ELR (cell line): ENCODE measurements at regions not wholly inside any gene's neighbourhood (a gene's known extent, or its start where the extent isn't known, plus 50 kb on each side); places are given as distances from the start of the nearest gene placed in this dataset.
"Not testable (repeated sequence)": the region's sequence is repeated elsewhere in the genome, so short reads cannot be mapped to it uniquely, and the experiment has no call there.

Source experiments
- DNase-seq: peaks from one replicate; pipeline ENCODE4 v3.0.0-alpha.2; 2015; ENCODE audit warnings: low read depth

- no peak for DNase-seq
Measured at GRCh38 chr10:109650228-109650627, 273.1 kb downstream of the XPNPEP1 start.

- peak; percentile 30 for DNase-seq
Measured at GRCh38 chr10:109647627-109648026, 275.7 kb downstream of the XPNPEP1 start.

- peak; percentile 18 for DNase-seq
Measured at GRCh38 chr10:109633846-109634245, 289.5 kb downstream of the XPNPEP1 start.

GRCh38 chr10:109633017-109633416 lies 290.3 kb downstream of the XPNPEP1 start:
- not testable (repeated sequence) for DNase-seq

GRCh38 chr10:109624939-109625338 lies 298.4 kb downstream of the XPNPEP1 start:
- no peak for DNase-seq

GRCh38 chr10:109622566-109622965 lies 300.7 kb downstream of the XPNPEP1 start:
- no peak for DNase-seq

- DNase-seq: no peak
Measured at GRCh38 chr10:109620396-109620795, 302.9 kb downstream of the XPNPEP1 start.

- DNase-seq: no peak
Measured at GRCh38 chr10:109619914-109620313, 303.4 kb downstream of the XPNPEP1 start.

GRCh38 chr10:109618748-109619147 lies 304.6 kb downstream of the XPNPEP1 start:
- DNase-seq: no peak

- no peak for DNase-seq
Measured at GRCh38 chr10:109618301-109618700, 305.0 kb downstream of the XPNPEP1 start.

GRCh38 chr10:109616359-109616980 lies 306.8 kb downstream of the XPNPEP1 start:
- no peak for DNase-seq

GRCh38 chr10:109595356-109595755 lies 328.0 kb downstream of the XPNPEP1 start:
- DNase-seq: peak; percentile 43

- peak; percentile 73 for DNase-seq
Measured at GRCh38 chr10:109593682-109594081, 329.6 kb downstream of the XPNPEP1 start.

- DNase-seq: peak; percentile 71
Measured at GRCh38 chr10:109592391-109592790, 330.9 kb downstream of the XPNPEP1 start.

- peak; percentile 76 for DNase-seq
Measured at GRCh38 chr10:109591601-109592000, 331.7 kb downstream of the XPNPEP1 start.

- no peak for DNase-seq
Measured at GRCh38 chr10:109588259-109588658, 335.1 kb downstream of the XPNPEP1 start.

- no peak for DNase-seq
Measured at GRCh38 chr10:109587366-109587765, 335.9 kb downstream of the XPNPEP1 start.

- no peak for DNase-seq
Measured at GRCh38 chr10:109556399-109556798, 366.9 kb downstream of the XPNPEP1 start.

- DNase-seq: peak; percentile 5
Measured at GRCh38 chr10:109542050-109542603, 381.2 kb downstream of the XPNPEP1 start.

GRCh38 chr10:109534193-109534592 lies 389.1 kb downstream of the XPNPEP1 start:
- peak; percentile 16 for DNase-seq

GRCh38 chr10:109529258-109529657 lies 394.1 kb downstream of the XPNPEP1 start:
- DNase-seq: no peak

GRCh38 chr10:109517748-109518147 lies 405.6 kb downstream of the XPNPEP1 start:
- DNase-seq: no peak

- DNase-seq: peak; percentile 53
Measured at GRCh38 chr10:109504401-109504800, 418.9 kb downstream of the XPNPEP1 start.

- no peak for DNase-seq
Measured at GRCh38 chr10:109487691-109488090, 435.6 kb downstream of the XPNPEP1 start.
